Lower lobe of right lung (tissue), 2 donors: ENCODE measurements at regions not wholly inside any gene's neighbourhood (a gene's known extent, or its start where the extent isn't known, plus 50 kb on each side); places are given as distances from the start of the nearest gene placed in this dataset.

Experiments used
- ATAC-seq, 2 donors: fragments of 200-7000 bp; cut with Tn5 transposase; one replicate each; pipeline ENCODE4 v1.9.1; 2020 to 2022; ENCODE audit warnings: mild to moderate bottlenecking in 2 of 2, moderate library complexity in 2 of 2
- DNase-seq: peaks from one replicate; pipeline ENCODE4 v3.0.0-alpha.2; 2020
- H3K27ac ChIP-seq: fragments of 200-600 bp; one replicate; pipeline ENCODE4 v1.8.0; 2022
- H3K27me3 ChIP-seq: fragments of 200-600 bp; one replicate; pipeline ENCODE4 v1.8.0; 2022; ENCODE audit warnings: low read depth
- H3K36me3 ChIP-seq: fragments of 200-600 bp; one replicate; pipeline ENCODE4 v1.8.0; 2022; ENCODE audit warnings: mild to moderate bottlenecking
- H3K4me1 ChIP-seq: fragments of 200-600 bp; one replicate; pipeline ENCODE4 v1.8.0; 2022
- H3K4me3 ChIP-seq: fragments of 200-600 bp; one replicate; pipeline ENCODE4 v1.8.0; 2022; ENCODE audit warnings: mild to moderate bottlenecking
- H3K9me3 ChIP-seq: fragments of 200-600 bp; one replicate; pipeline ENCODE4 v1.8.0; 2022
- CTCF ChIP-seq: fragments of 200-600 bp; IDR thresholded peaks from one replicate; pipeline ENCODE4 v1.8.0; 2022; ENCODE audit warnings: antibody characterized with exemption, mild to moderate bottlenecking
- intact Hi-C: fragments of 100-400 bp; cut with DNase I; formaldehyde crosslinking; loops from one replicate; pipeline ENCODE4 v1.11.0; 2022
- donor health status: DM: no; HTN: yes; CAD: no; lungs with severe emphysema.

GRCh38 chr4:181618896-181619295 is 624.3 kb upstream of the TENM3 start:
- H3K4me3 ChIP-seq = no peak overlapping the region

GRCh38 chr4:181619651-181620050 is 623.6 kb upstream of the TENM3 start:
- intact Hi-C loops = no loop called here
- ATAC-seq (no peak), DNase-seq (no peak)
- Histone ChIP-seq H3K4me3 (no peak overlapping the region), H3K36me3 (no peaks in the 10 kb centered on the region), H3K4me1 (no peaks in the 10 kb centered on the region), H3K9me3 (no peaks in the 10 kb centered on the region), H3K27me3 (no peaks in the 10 kb centered on the region), H3K27ac (no peak overlapping the region)
- no peak for TF ChIP-seq CTCF

More at GRCh38 chr4:181618896-181619295, 624.3 kb upstream of the TENM3 start:
- Histone ChIP-seq H3K36me3 (no peaks in the 10 kb centered on the region), H3K27ac (no peak overlapping the region), H3K4me1 (no peaks in the 10 kb centered on the region), H3K9me3 (no peaks in the 10 kb centered on the region), H3K27me3 (no peaks in the 10 kb centered on the region)
- intact Hi-C loops = no loop called here
- DNase-seq (no peak), ATAC-seq (no peak)
- TF ChIP-seq CTCF = no peak

GRCh38 chr4:181637186-181638105 is 605.8 kb upstream of the TENM3 start:
- DNase-seq = no peak
- TF ChIP-seq CTCF = no peak
- ATAC-seq = no peak
- intact Hi-C loops = no loop called here
- no peaks in the 10 kb centered on the region for H3K27me3 ChIP-seq
- no peak overlapping the region for H3K4me3 ChIP-seq
- no peaks in the 10 kb centered on the region for H3K4me1 ChIP-seq
- no peak overlapping the region for H3K27ac ChIP-seq
- no peaks in the 10 kb centered on the region for H3K36me3 ChIP-seq
- no peaks in the 10 kb centered on the region for H3K9me3 ChIP-seq

GRCh38 chr4:181643466-181643865 is 599.7 kb upstream of the TENM3 start:
- TF ChIP-seq CTCF = no peak
- ATAC-seq = no peak

GRCh38 chr4:181645489-181645888 is 597.7 kb upstream of the TENM3 start:
- no peaks in the 10 kb centered on the region for H3K36me3 ChIP-seq
- no peak overlapping the region for H3K4me3 ChIP-seq
- H3K27ac ChIP-seq = no peak overlapping the region
- no peaks in the 10 kb centered on the region for H3K4me1 ChIP-seq
- ATAC-seq = no peak
- H3K27me3 ChIP-seq = no peaks in the 10 kb centered on the region
- no peak for TF ChIP-seq CTCF
- DNase-seq = no peak
- no peaks in the 10 kb centered on the region for H3K9me3 ChIP-seq
- intact Hi-C loops = no loop called here

More at GRCh38 chr4:181643466-181643865, 599.7 kb upstream of the TENM3 start:
- DNase-seq = no peak
- Histone ChIP-seq H3K4me1 (no peaks in the 10 kb centered on the region), H3K36me3 (no peaks in the 10 kb centered on the region), H3K4me3 (no peak overlapping the region), H3K27me3 (no peaks in the 10 kb centered on the region), H3K9me3 (no peaks in the 10 kb centered on the region), H3K27ac (no peak overlapping the region)
- intact Hi-C loops = no loop called here
